Sigmoid colon (tissue), 4 donors: ENCODE measurements at regions not wholly inside any gene's neighbourhood (a gene's known extent, or its start where the extent isn't known, plus 50 kb on each side); places are given as distances from the start of the nearest gene placed in this dataset.

ENCODE experiments used
- CTCF ChIP-seq, 4 experiments: fragments of 450-650 bp in 3 of 4; fragments of 200-600 bp in 1 of 4; IDR thresholded peaks; one replicate each; pipeline ENCODE4 v1.5.1; 2016 to 2019; ENCODE audit warnings: antibody characterized with exemption in 4 of 4, mild to moderate bottlenecking in 3 of 4, moderate library complexity in 2 of 4
- EP300 ChIP-seq, 4 donors: sonication (generic); formaldehyde crosslinking; IDR thresholded peaks; one replicate each; pipeline ENCODE4 v1.6.1; 2017; ENCODE audit warnings: antibody characterized with exemption in 4 of 4
- POLR2A ChIP-seq, 2 donors: fragments of 450-650 bp; IDR thresholded peaks; one replicate each; pipeline ENCODE4 v1.6.1; 2016; ENCODE audit warnings: antibody characterized with exemption in 2 of 2, mild to moderate bottlenecking in 2 of 2, moderate library complexity in 2 of 2
- POLR2AphosphoS5 ChIP-seq, 4 donors: sonication (generic); formaldehyde crosslinking; IDR thresholded peaks; one replicate each; pipeline ENCODE4 v1.6.1; 2017; ENCODE audit warnings: antibody characterized with exemption in 4 of 4

GRCh38 chr2:22055784-22056620 lies 932.2 kb downstream of the TDRD15 start:
- TF ChIP-seq POLR2A (IDR thresholded peaks at IDR 0.05): no peak
- no peak for TF ChIP-seq CTCF (IDR thresholded peaks at IDR 0.05)
- no peak for TF ChIP-seq POLR2AphosphoS5 (IDR thresholded peaks at IDR 0.05)
- TF ChIP-seq EP300 (IDR thresholded peaks at IDR 0.05): no peak
